Stomach (tissue), 4 donors: ENCODE measurements at regions not wholly inside any gene's neighbourhood (a gene's known extent, or its start where the extent isn't known, plus 50 kb on each side); places are given as distances from the start of the nearest gene placed in this dataset.

Experiments
- POLR2AphosphoS5 ChIP-seq, 3 donors: sonication (generic); formaldehyde crosslinking; IDR thresholded peaks; one replicate each; pipeline ENCODE4 v1.6.1; 2016; ENCODE audit warnings: antibody characterized with exemption in 3 of 3
- TF ChIP-seq, protein P1 (sequence below), 7 experiments: fragments of 450-650 bp in 4 of 7; fragments of 200-600 bp in 3 of 7; sonication (generic) in 3 of 7; IDR thresholded peaks; one replicate each; pipeline ENCODE4 v1.5.1; 2016 to 2019; ENCODE audit warnings: antibody characterized with exemption in 7 of 7, control low read depth in 2 of 7, mild to moderate bottlenecking in 1 of 7

GRCh38 chr6:91731939-91732338 is 1145.1 kb upstream of the MAP3K7 start:
- TF ChIP-seq POLR2AphosphoS5 (IDR thresholded peaks at IDR 0.05): no peak
- TF ChIP-seq, protein P1, sequence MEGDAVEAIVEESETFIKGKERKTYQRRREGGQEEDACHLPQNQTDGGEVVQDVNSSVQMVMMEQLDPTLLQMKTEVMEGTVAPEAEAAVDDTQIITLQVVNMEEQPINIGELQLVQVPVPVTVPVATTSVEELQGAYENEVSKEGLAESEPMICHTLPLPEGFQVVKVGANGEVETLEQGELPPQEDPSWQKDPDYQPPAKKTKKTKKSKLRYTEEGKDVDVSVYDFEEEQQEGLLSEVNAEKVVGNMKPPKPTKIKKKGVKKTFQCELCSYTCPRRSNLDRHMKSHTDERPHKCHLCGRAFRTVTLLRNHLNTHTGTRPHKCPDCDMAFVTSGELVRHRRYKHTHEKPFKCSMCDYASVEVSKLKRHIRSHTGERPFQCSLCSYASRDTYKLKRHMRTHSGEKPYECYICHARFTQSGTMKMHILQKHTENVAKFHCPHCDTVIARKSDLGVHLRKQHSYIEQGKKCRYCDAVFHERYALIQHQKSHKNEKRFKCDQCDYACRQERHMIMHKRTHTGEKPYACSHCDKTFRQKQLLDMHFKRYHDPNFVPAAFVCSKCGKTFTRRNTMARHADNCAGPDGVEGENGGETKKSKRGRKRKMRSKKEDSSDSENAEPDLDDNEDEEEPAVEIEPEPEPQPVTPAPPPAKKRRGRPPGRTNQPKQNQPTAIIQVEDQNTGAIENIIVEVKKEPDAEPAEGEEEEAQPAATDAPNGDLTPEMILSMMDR (IDR thresholded peaks at IDR 0.05): no peak
